ENCODE measurements at regions not wholly inside any gene's neighbourhood (a gene's known extent, or its start where the extent isn't known, plus 50 kb on each side); places are given as distances from the start of the nearest gene placed in this dataset.

DNA sequence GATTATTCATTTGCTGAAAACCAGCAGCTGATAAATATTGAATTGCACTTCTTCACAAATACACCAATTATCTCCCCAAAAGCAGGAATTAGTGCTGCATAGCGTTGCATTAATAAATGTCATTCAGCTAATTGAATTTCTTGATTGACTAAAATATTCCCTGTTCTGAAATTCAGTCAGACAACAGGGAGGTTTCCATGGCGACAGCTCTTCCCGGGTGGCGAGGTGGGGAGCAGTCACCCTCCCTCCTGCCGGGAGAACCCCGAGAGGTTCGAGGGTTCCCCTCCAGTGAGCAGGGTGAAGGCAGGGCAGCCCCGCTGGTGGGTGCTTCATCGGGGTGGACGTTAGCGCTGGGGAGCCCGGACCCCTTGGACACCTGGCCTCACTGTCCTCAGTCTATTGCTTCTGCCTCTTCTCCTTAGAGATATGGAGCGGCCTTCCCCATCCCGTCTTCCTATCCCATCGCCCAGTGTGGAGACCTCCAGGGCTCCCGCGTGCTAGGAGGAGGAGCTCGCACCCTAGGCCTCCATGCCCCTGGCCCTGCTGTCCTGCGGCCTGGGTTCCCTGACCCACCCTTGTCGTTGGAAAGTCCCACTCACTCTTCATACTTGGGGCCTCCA lies 983.5 kb downstream of the BRD1 start:
- Histone ChIP-seq H3K36me3 (ENCODE audit: control insufficient read depth in 1 of 2, insufficient read depth in 2 of 2, low read length in 2 of 2) (no peaks in the 10 kb centered on the region), H3K4me1 (ENCODE audit: control insufficient read depth in 1 of 2, insufficient read depth in 2 of 2, low read length in 2 of 2) (no peaks in the 10 kb centered on the region), H3K4me3 (ENCODE audit: low read depth in 1 of 2, low read length in 2 of 2) (no peak overlapping the region), H3K27ac (ENCODE audit: low read length) (no peak overlapping the region), H3K27me3 (ENCODE audit: low read depth, low read length) (no peaks in the 10 kb centered on the region), H3K9me3 (ENCODE audit: control insufficient read depth in 1 of 2, low read length in 2 of 2) (no peaks in the 10 kb centered on the region)

DNA sequence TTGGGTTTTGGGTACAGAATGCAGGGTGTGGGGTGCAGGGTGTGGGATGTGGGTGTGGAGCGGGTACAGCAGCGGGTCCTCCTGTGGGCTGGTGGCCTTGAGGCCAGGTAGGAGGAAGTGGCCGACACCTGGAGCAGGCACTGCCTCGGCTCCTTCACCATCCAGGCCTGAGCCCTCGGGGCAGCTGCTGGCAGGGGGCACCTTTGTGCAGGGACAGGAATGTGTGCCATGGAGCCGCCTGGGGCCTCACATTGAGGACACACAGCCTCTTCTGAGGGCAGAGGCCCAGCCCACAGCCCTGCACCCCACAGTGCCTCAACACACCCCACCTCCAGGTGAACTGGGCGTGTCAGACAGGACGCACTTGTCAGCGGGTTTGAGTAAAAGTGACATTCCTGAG lies 984.0 kb downstream of the BRD1 start:
- no peaks in the 10 kb centered on the region for H3K9me3 ChIP-seq (ENCODE audit: control insufficient read depth in 1 of 2, low read length in 2 of 2)
- no peak overlapping the region for H3K27ac ChIP-seq (ENCODE audit: low read length)
- H3K4me3 ChIP-seq (ENCODE audit: low read depth in 1 of 2, low read length in 2 of 2): no peak overlapping the region
- no peaks in the 10 kb centered on the region for H3K27me3 ChIP-seq (ENCODE audit: low read depth, low read length)
- no peaks in the 10 kb centered on the region for H3K4me1 ChIP-seq (ENCODE audit: control insufficient read depth in 1 of 2, insufficient read depth in 2 of 2, low read length in 2 of 2)
- H3K36me3 ChIP-seq (ENCODE audit: control insufficient read depth in 1 of 2, insufficient read depth in 2 of 2, low read length in 2 of 2): no peaks in the 10 kb centered on the region

- H3K27me3 ChIP-seq (ENCODE audit: low read depth, low read length): no peaks in the 10 kb centered on the region
These were observed 984.7 kb downstream of the BRD1 start for GRCh38 chr22:48842976-48843375.

GRCh38 chr22:48842583-48842945 lies 985.1 kb downstream of the BRD1 start:
- H3K27me3 ChIP-seq (ENCODE audit: low read depth, low read length): no peaks in the 10 kb centered on the region
- no peaks in the 10 kb centered on the region for H3K4me1 ChIP-seq (ENCODE audit: control insufficient read depth in 1 of 2, insufficient read depth in 2 of 2, low read length in 2 of 2)
- no peak overlapping the region for H3K27ac ChIP-seq (ENCODE audit: low read length)
- no peaks in the 10 kb centered on the region for H3K36me3 ChIP-seq (ENCODE audit: control insufficient read depth in 1 of 2, insufficient read depth in 2 of 2, low read length in 2 of 2)
- no peak overlapping the region for H3K4me3 ChIP-seq (ENCODE audit: low read depth in 1 of 2, low read length in 2 of 2)
- H3K9me3 ChIP-seq (ENCODE audit: control insufficient read depth in 1 of 2, low read length in 2 of 2): no peaks in the 10 kb centered on the region

More at GRCh38 chr22:48842976-48843375, 984.7 kb downstream of the BRD1 start:
- no peak overlapping the region for H3K27ac ChIP-seq (ENCODE audit: low read length)
- H3K36me3 ChIP-seq (ENCODE audit: control insufficient read depth in 1 of 2, insufficient read depth in 2 of 2, low read length in 2 of 2): no peaks in the 10 kb centered on the region
- H3K4me3 ChIP-seq (ENCODE audit: low read depth in 1 of 2, low read length in 2 of 2): no peak overlapping the region
- H3K4me1 ChIP-seq (ENCODE audit: control insufficient read depth in 1 of 2, insufficient read depth in 2 of 2, low read length in 2 of 2): no peaks in the 10 kb centered on the region
- H3K9me3 ChIP-seq (ENCODE audit: control insufficient read depth in 1 of 2, low read length in 2 of 2): no peaks in the 10 kb centered on the region

- Histone ChIP-seq H3K4me3 (ENCODE audit: low read depth in 1 of 2, low read length in 2 of 2) (no peak overlapping the region), H3K9me3 (ENCODE audit: control insufficient read depth in 1 of 2, low read length in 2 of 2) (no peaks in the 10 kb centered on the region), H3K4me1 (ENCODE audit: control insufficient read depth in 1 of 2, insufficient read depth in 2 of 2, low read length in 2 of 2) (no peaks in the 10 kb centered on the region), H3K27ac (ENCODE audit: low read length) (no peak overlapping the region), H3K36me3 (ENCODE audit: control insufficient read depth in 1 of 2, insufficient read depth in 2 of 2, low read length in 2 of 2) (no peaks in the 10 kb centered on the region), H3K27me3 (ENCODE audit: low read depth, low read length) (no peaks in the 10 kb centered on the region)
These were observed 985.6 kb downstream of the BRD1 start for GRCh38 chr22:48841881-48842582.

GRCh38 chr22:48840112-48840949 lies 987.3 kb downstream of the BRD1 start:
- Histone ChIP-seq H3K4me3 (ENCODE audit: low read depth in 1 of 2, low read length in 2 of 2) (no peak overlapping the region), H3K36me3 (ENCODE audit: control insufficient read depth in 1 of 2, insufficient read depth in 2 of 2, low read length in 2 of 2) (no peaks in the 10 kb centered on the region), H3K27me3 (ENCODE audit: low read depth, low read length) (no peaks in the 10 kb centered on the region), H3K9me3 (ENCODE audit: control insufficient read depth in 1 of 2, low read length in 2 of 2) (no peaks in the 10 kb centered on the region), H3K27ac (ENCODE audit: low read length) (no peak overlapping the region), H3K4me1 (ENCODE audit: control insufficient read depth in 1 of 2, insufficient read depth in 2 of 2, low read length in 2 of 2) (no peaks in the 10 kb centered on the region)

- H3K27me3 ChIP-seq (ENCODE audit: low read depth, low read length): no peaks in the 10 kb centered on the region
- no peaks in the 10 kb centered on the region for H3K4me1 ChIP-seq (ENCODE audit: control insufficient read depth in 1 of 2, insufficient read depth in 2 of 2, low read length in 2 of 2)
- H3K9me3 ChIP-seq (ENCODE audit: control insufficient read depth in 1 of 2, low read length in 2 of 2): no peaks in the 10 kb centered on the region
- H3K36me3 ChIP-seq (ENCODE audit: control insufficient read depth in 1 of 2, insufficient read depth in 2 of 2, low read length in 2 of 2): no peaks in the 10 kb centered on the region
- no peak overlapping the region for H3K27ac ChIP-seq (ENCODE audit: low read length)
- no peak overlapping the region for H3K4me3 ChIP-seq (ENCODE audit: low read depth in 1 of 2, low read length in 2 of 2)
These were observed 988.6 kb downstream of the BRD1 start for GRCh38 chr22:48838846-48839730.

DNA sequence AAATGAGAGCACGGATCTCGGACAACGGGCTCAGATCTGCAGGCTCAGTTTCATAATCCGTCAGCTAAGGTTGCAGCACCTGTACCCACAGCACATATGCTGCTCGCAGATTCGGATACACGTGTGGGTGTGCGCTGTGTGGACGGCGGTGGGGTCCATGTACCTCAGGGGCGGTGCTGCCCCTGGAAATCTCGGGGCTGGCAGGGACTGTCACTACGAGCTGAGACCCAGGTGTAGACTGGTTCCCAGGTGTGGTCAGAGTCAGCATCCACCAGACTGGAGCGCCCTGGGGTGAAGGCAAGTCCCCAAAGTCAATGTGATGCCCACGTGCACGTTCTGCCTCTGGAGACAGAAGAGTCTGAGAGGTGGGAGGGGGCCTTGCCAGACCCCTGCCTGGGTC lies 989.3 kb downstream of the BRD1 start:
- no peak overlapping the region for H3K27ac ChIP-seq (ENCODE audit: low read length)
- H3K4me1 ChIP-seq (ENCODE audit: control insufficient read depth in 1 of 2, insufficient read depth in 2 of 2, low read length in 2 of 2): no peaks in the 10 kb centered on the region
- H3K36me3 ChIP-seq (ENCODE audit: control insufficient read depth in 1 of 2, insufficient read depth in 2 of 2, low read length in 2 of 2): no peaks in the 10 kb centered on the region
- no peaks in the 10 kb centered on the region for H3K9me3 ChIP-seq (ENCODE audit: control insufficient read depth in 1 of 2, low read length in 2 of 2)
- H3K4me3 ChIP-seq (ENCODE audit: low read depth in 1 of 2, low read length in 2 of 2): no peak overlapping the region
- no peaks in the 10 kb centered on the region for H3K27me3 ChIP-seq (ENCODE audit: low read depth, low read length)

DNA sequence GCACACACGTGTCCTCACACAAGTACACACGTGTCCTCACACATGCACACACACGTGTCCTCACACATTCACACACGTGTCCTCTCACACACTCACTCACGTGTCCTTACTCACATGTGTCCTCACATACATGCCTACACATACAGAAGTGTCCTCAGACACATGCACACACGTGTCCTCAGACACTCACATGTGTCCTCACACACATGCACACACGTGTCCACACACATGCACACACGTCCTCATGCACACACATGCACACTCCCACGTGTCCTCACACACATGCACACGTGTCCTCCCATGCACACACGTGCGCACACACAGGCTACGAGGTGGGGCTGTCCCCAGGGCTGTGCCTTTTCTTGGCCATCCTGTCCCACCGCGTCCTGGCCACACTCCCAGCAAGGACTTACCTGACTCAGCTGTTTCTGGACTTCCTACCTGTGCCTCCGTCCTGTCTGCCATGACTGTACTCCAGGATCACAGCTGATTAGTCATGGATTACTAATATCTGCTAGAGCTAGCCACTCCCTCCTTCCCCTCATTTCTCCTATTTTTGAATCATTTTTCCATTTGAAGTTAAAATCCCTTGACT lies 990.2 kb downstream of the BRD1 start:
- Histone ChIP-seq H3K4me1 (ENCODE audit: control insufficient read depth in 1 of 2, insufficient read depth in 2 of 2, low read length in 2 of 2) (no peaks in the 10 kb centered on the region), H3K9me3 (ENCODE audit: control insufficient read depth in 1 of 2, low read length in 2 of 2) (peaks cover 0 to 8% of the 10 kb centered on the region in 2 donors), H3K27ac (ENCODE audit: low read length) (no peak overlapping the region), H3K27me3 (ENCODE audit: low read depth, low read length) (no peaks in the 10 kb centered on the region), H3K4me3 (ENCODE audit: low read depth in 1 of 2, low read length in 2 of 2) (no peak overlapping the region), H3K36me3 (ENCODE audit: control insufficient read depth in 1 of 2, insufficient read depth in 2 of 2, low read length in 2 of 2) (no peaks in the 10 kb centered on the region)

GRCh38 chr22:48836673-48837340 lies 990.9 kb downstream of the BRD1 start:
- Histone ChIP-seq H3K9me3 (ENCODE audit: control insufficient read depth in 1 of 2, low read length in 2 of 2) (peaks cover 4 to 8% of the 10 kb centered on the region in 2 donors), H3K36me3 (ENCODE audit: control insufficient read depth in 1 of 2, insufficient read depth in 2 of 2, low read length in 2 of 2) (no peaks in the 10 kb centered on the region), H3K27me3 (ENCODE audit: low read depth, low read length) (no peaks in the 10 kb centered on the region), H3K4me3 (ENCODE audit: low read depth in 1 of 2, low read length in 2 of 2) (no peak overlapping the region), H3K27ac (ENCODE audit: low read length) (no peak overlapping the region), H3K4me1 (ENCODE audit: control insufficient read depth in 1 of 2, insufficient read depth in 2 of 2, low read length in 2 of 2) (no peaks in the 10 kb centered on the region)

All from muscle layer of duodenum (tissue), 2 donors.